Astrocyte (in vitro differentiated cells and primary cell): ENCODE measurements at regions not wholly inside any gene's neighbourhood (a gene's known extent, or its start where the extent isn't known, plus 50 kb on each side); places are given as distances from the start of the nearest gene placed in this dataset.

Experiments
- DNase-seq: peaks from one replicate; pipeline ENCODE4 v3.0.0-alpha.2; 2010; ENCODE audit warnings: low read depth
- FAIRE-seq: peaks from 2 replicates; lab custom pipeline; 2011; peaks lifted over from hg19 to GRCh38; lab: Jason Lieb, UNC
- H2AFZ ChIP-seq: 2 replicates; pipeline ENCODE4 v1.6.0; 2012; ENCODE audit warnings: low read depth, low read length, inconsistent platforms
- H3K27ac ChIP-seq: 2 replicates; pipeline ENCODE4 v1.5.1; 2011; ENCODE audit warnings: low read depth, low read length, inconsistent platforms
- H3K27me3 ChIP-seq: 2 replicates; pipeline ENCODE4 v1.6.0; 2011; ENCODE audit warnings: low read length, inconsistent platforms; ENCODE audit not compliant: insufficient read depth
- H3K36me3 ChIP-seq: 2 replicates; pipeline ENCODE4 v1.5.1; 2011; ENCODE audit warnings: low read length, inconsistent platforms; ENCODE audit not compliant: insufficient read depth
- H3K4me1 ChIP-seq: 2 replicates; pipeline ENCODE4 v1.5.1; 2011; ENCODE audit warnings: low read length, inconsistent platforms; ENCODE audit not compliant: insufficient read depth
- H3K4me2 ChIP-seq: 2 replicates; pipeline ENCODE4 v1.6.0; 2012; ENCODE audit warnings: low read length, inconsistent platforms
- H3K4me3 ChIP-seq: 2 replicates; pipeline ENCODE4 v1.5.1; 2011; ENCODE audit warnings: low read depth, mild to moderate bottlenecking, low read length, inconsistent platforms; ENCODE audit not compliant: insufficient read depth
- H3K79me2 ChIP-seq: 2 replicates; pipeline ENCODE4 v1.6.0; 2012; ENCODE audit warnings: mild to moderate bottlenecking, low read length, inconsistent platforms; ENCODE audit not compliant: insufficient read depth
- H3K9ac ChIP-seq: 2 replicates; pipeline ENCODE4 v1.6.0; 2012; ENCODE audit warnings: mild to moderate bottlenecking, low read length, inconsistent platforms
- H3K9me3 ChIP-seq: 2 replicates; pipeline ENCODE4 v1.5.1; 2012; ENCODE audit warnings: low read depth, mild to moderate bottlenecking, low read length, inconsistent platforms; ENCODE audit not compliant: insufficient read depth
- H4K20me1 ChIP-seq: 2 replicates; pipeline ENCODE4 v1.6.0; 2012; ENCODE audit warnings: low read length, inconsistent platforms; ENCODE audit not compliant: insufficient read depth
- H3K27ac Mint-ChIP-seq: one replicate; pipeline ENCODE4 v1.8.0; 2021; ENCODE audit warnings: mild to moderate bottlenecking, mixed read lengths; ENCODE audit not compliant: unreplicated experiment
- H3K27me3 Mint-ChIP-seq: one replicate; pipeline ENCODE4 v1.8.0; 2021; ENCODE audit warnings: low read depth, mixed read lengths; ENCODE audit not compliant: unreplicated experiment
- H3K36me3 Mint-ChIP-seq: one replicate; pipeline ENCODE4 v1.8.0; 2021; ENCODE audit warnings: low read depth, mixed read lengths; ENCODE audit not compliant: unreplicated experiment
- H3K4me1 Mint-ChIP-seq: one replicate; pipeline ENCODE4 v1.8.0; 2021; ENCODE audit warnings: low read depth, mixed read lengths; ENCODE audit not compliant: unreplicated experiment
- H3K4me3 Mint-ChIP-seq: one replicate; pipeline ENCODE4 v1.8.0; 2021; ENCODE audit warnings: mild to moderate bottlenecking, moderate library complexity, mixed read lengths; ENCODE audit not compliant: unreplicated experiment
- H3K9me3 Mint-ChIP-seq: one replicate; pipeline ENCODE4 v1.8.0; 2021; ENCODE audit warnings: mild to moderate bottlenecking, mixed read lengths; ENCODE audit not compliant: unreplicated experiment
- EZH2 ChIP-seq: IDR thresholded peaks from 2 replicates; pipeline ENCODE4 v1.6.1; 2012; ENCODE audit warnings: mild to moderate bottlenecking, low read length, inconsistent platforms; ENCODE audit not compliant: insufficient read depth
- TF ChIP-seq, protein P1 (sequence below): IDR thresholded peaks from 2 replicates; pipeline ENCODE4 v1.5.1; 2011; ENCODE audit warnings: low read depth, mild to moderate bottlenecking, inconsistent platforms, low read length, moderate library complexity; ENCODE audit not compliant: insufficient read depth

DNA sequence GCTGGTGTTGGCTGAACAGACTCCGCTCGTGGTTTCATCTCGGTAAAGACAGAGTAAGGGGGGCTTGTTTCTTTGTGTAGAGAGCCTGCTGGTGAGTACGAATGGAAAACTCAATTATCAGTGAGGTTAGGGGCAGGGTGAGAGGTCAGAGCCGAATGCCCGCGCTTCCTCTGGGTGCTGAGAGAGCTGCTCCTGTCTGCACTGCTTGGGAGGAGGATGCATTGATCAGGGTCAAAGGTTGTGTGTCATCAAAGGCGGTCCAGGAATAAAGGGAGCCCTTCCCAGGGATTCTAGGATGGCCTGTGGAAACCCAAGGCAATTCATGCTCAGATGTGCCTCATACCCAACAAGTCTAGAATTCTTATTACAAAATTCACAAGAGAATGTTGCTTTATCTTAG, 143.9 kb downstream of the MYCN start:
- Mint-ChIP-seq H3K27me3 (peaks cover 24% of the 10 kb centered on the region), H3K4me1 (no peaks in the 10 kb centered on the region), H3K9me3 (peaks cover 1% of the 10 kb centered on the region), H3K4me3 (no peak overlapping the region), H3K36me3 (no peaks in the 10 kb centered on the region), H3K27ac (no peak overlapping the region)
- H3K27me3 ChIP-seq: no peaks in the 10 kb centered on the region
- H3K9ac ChIP-seq: no peak overlapping the region
- H3K4me2 ChIP-seq: no peak overlapping the region
- H3K4me3 ChIP-seq: no peak overlapping the region
- H4K20me1 ChIP-seq: no peaks in the 10 kb centered on the region
- no peaks in the 10 kb centered on the region for H3K4me1 ChIP-seq
- TF ChIP-seq, protein P1, sequence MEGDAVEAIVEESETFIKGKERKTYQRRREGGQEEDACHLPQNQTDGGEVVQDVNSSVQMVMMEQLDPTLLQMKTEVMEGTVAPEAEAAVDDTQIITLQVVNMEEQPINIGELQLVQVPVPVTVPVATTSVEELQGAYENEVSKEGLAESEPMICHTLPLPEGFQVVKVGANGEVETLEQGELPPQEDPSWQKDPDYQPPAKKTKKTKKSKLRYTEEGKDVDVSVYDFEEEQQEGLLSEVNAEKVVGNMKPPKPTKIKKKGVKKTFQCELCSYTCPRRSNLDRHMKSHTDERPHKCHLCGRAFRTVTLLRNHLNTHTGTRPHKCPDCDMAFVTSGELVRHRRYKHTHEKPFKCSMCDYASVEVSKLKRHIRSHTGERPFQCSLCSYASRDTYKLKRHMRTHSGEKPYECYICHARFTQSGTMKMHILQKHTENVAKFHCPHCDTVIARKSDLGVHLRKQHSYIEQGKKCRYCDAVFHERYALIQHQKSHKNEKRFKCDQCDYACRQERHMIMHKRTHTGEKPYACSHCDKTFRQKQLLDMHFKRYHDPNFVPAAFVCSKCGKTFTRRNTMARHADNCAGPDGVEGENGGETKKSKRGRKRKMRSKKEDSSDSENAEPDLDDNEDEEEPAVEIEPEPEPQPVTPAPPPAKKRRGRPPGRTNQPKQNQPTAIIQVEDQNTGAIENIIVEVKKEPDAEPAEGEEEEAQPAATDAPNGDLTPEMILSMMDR: no peak
- no peak for TF ChIP-seq EZH2
- no peaks in the 10 kb centered on the region for H3K79me2 ChIP-seq
- H2AFZ ChIP-seq: no peak overlapping the region
- DNase-seq (no peak), FAIRE-seq (no peak)
- H3K36me3 ChIP-seq: no peaks in the 10 kb centered on the region
- no peak overlapping the region for H3K27ac ChIP-seq
- H3K9me3 ChIP-seq: no peaks in the 10 kb centered on the region

- Histone ChIP-seq H3K9me3 (no peaks in the 10 kb centered on the region), H3K79me2 (no peaks in the 10 kb centered on the region), H3K4me1 (no peaks in the 10 kb centered on the region), H4K20me1 (no peaks in the 10 kb centered on the region), H3K4me2 (no peak overlapping the region), H3K4me3 (no peak overlapping the region), H3K36me3 (no peaks in the 10 kb centered on the region), H3K27ac (no peak overlapping the region), H3K27me3 (no peaks in the 10 kb centered on the region), H2AFZ (no peak overlapping the region), H3K9ac (no peak overlapping the region)
- peaks cover 24% of the 10 kb centered on the region for H3K27me3 Mint-ChIP-seq
- no peak overlapping the region for H3K27ac Mint-ChIP-seq
- FAIRE-seq (no peak), DNase-seq (no peak)
- no peak for TF ChIP-seq EZH2
- H3K4me3 Mint-ChIP-seq: no peak overlapping the region
- H3K9me3 Mint-ChIP-seq: peaks cover 1% of the 10 kb centered on the region
- no peaks in the 10 kb centered on the region for H3K4me1 Mint-ChIP-seq
- H3K36me3 Mint-ChIP-seq: no peaks in the 10 kb centered on the region
Measured at GRCh38 chr2:16082276-16082675, 141.9 kb downstream of the MYCN start.

- Mint-ChIP-seq H3K4me3 (no peak overlapping the region), H3K36me3 (no peaks in the 10 kb centered on the region), H3K27ac (no peak overlapping the region), H3K9me3 (peaks cover 1% of the 10 kb centered on the region), H3K27me3 (peaks cover 24% of the 10 kb centered on the region), H3K4me1 (no peaks in the 10 kb centered on the region)
- Histone ChIP-seq H3K36me3 (no peaks in the 10 kb centered on the region), H3K9me3 (no peaks in the 10 kb centered on the region), H2AFZ (no peak overlapping the region), H3K79me2 (no peaks in the 10 kb centered on the region), H3K9ac (no peak overlapping the region), H3K27ac (no peak overlapping the region), H3K4me2 (no peak overlapping the region), H3K27me3 (no peaks in the 10 kb centered on the region), H3K4me1 (no peaks in the 10 kb centered on the region), H3K4me3 (no peak overlapping the region), H4K20me1 (no peaks in the 10 kb centered on the region)
- TF ChIP-seq EZH2: no peak
- TF ChIP-seq, protein P1: no peak
- FAIRE-seq: no peak
- no peak for DNase-seq
Measured at GRCh38 chr2:16081316-16082200, 141.2 kb downstream of the MYCN start.
